Activated CD4-positive, alpha-beta T cell treated with anti-CD3 and anti-CD28 coated beads for 48 hours (primary cell): ENCODE measurements at regions not wholly inside any gene's neighbourhood (a gene's known extent, or its start where the extent isn't known, plus 50 kb on each side); places are given as distances from the start of the nearest gene placed in this dataset.

ENCODE experiments used
- DNase-seq: peaks from one replicate; pipeline ENCODE4 v3.0.0-alpha.2; 2020

GRCh38 chr5:4348919-4349318, 753.3 kb downstream of the IRX1 start:
- DNase-seq, result no peak

DNA sequence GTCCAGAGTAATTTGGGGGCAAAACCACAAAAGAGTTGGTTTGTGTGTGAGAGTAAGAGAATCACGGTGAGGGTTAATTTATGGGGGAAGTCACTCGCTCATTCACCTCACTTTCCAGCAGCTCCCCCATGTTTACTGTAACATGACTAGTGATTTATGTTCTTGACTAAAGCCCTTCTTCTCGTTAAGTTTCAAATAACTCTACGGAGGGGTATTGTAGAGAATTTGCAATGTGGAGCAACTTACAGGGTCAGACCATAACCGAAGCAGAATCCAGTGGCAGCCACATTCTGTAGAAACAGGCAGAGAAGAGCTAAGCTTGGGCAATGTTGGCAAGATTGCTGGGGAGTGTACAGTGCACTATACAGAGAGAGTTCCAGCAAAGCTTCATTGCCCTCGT, 760.6 kb downstream of the IRX1 start:
- no peak for DNase-seq

DNA sequence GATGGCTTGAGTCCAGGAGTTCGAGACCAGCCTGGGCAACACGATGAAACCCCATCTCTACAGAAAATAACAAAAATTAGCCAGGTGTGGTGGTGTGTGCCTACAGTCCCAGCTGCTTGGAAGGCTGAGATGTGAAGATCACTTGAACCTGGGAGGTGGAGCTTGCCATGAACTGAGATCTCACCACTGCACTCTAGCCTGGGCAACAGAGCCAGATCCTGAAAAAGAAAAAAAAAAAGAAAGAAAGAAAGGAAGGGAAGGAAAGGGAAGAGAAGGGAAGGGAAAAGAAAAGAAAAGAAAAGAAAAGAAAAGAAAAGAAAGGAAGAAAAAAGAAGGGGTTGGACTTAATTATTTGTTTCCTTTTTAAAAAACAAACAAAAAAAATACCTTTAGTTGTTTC, 764.2 kb downstream of the IRX1 start:
- no peak for DNase-seq

DNA sequence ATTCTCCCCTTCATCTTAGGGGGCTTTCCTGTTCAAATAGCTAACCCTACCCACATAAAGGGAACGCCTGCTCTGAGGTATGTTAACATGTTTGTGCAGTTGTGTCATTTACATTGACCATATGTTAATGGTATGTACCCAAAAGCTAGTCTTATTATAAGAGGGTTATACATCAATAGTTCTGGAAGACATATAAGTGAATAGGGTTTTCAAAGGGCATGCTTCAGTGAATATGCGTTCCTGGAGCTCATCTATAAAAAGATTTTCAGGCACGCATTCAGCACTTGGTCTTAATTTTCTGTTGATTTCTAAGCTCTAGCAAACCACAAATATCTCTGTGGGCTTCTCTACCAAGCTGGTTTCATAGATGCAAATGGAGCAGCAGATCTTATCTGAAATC, 766.1 kb downstream of the IRX1 start:
- DNase-seq, result no peak

DNA sequence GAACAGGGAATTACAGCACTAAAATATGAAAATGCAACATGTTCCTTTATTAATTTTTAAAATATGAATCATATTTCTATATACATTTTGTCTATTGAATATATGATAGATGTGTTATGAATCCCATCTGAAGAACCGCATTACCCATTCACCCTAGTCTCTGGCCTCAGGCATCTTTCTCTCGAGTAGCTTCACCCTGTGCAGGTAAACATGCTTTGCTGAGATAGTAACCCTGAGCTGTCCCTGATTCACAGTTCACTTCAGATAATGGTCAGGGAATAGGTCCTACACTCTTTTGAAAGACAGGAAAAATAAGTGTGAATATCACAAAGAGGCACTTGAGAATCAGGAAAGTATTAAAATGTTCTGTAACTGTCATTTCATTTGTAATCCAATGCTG, 766.8 kb downstream of the IRX1 start:
- no peak for DNase-seq

DNA sequence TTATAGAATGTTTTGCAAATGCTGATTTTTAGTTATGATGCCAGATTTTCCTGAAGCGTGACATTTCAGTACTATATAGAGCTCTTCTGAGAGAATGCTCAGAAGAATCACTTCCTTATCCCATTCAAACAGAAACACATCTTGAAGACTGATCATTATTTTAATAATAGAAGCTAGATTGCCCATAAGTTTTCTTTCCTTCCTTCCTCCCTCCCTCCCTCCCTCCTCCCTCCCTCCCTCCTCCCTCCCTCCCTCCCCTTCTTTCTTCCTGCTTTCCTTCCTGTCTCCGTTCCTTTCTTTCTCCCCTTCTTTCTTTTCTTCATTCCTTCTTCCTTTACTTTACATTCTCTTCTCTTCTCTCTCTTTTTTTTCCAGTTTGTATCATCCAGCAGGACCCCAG, 767.4 kb downstream of the IRX1 start:
- DNase-seq, result no peak

DNA sequence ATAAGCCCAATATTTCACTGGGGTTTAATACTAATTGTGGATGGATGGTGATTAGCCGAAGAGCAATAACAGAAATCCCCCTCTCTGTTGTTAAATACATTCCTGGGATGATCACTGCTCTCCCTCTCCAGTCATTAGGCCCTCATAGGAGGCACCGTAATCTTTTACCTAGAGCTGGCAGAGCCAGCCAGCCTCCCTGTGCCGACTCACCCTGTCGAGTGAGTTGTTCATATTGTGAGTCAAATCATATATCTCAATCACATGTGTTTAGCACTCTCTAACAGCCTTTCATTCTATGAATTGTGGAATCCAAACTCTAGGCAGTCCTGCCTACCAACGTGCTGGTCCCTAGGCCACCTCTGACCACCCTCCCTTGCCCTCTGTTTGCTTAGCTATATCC, 771.0 kb downstream of the IRX1 start:
- DNase-seq, result no peak

GRCh38 chr5:4370218-4370617, 769.9 kb upstream of the ADAMTS16 start:
- no peak for DNase-seq

DNA sequence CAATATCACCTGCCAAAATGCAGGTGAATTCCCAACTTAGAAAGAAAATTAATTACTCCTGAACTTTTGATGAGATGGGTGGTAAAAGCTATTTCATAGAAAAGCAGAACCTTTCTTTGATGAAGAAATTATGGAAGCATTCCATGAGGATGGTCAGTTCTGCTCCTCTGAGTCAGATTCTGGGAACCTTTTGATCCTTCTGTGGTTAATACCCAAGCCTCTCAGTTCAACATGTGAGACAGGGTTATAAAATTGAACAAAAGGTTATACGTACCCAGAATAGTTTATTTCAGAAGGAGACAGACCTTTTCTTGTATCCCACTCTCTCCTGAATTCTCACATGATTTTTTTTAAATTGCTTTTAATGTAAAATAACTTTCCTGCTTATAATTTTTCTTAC, 767.6 kb upstream of the ADAMTS16 start:
- no peak for DNase-seq

- no peak for DNase-seq
Observed at GRCh38 chr5:4373051-4373820, 766.9 kb upstream of the ADAMTS16 start.

DNA sequence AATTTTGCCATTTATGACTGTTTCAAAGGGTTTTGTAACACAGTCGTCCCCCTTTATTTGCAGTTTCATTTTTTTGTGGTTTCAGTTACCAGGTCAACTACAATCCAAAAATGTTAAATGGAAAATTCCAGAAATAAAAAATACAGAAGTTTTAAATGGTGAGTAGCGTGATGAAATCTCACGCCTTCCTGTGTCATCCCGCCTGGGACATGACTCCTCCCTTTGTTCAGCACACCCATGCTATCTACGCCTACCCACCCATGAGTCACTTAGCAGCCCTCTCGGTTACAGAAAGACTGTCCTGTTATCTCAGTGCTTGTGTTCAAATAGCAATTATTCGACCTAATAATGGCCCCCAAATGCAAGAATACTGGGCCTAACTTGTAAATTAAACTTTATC, 765.3 kb upstream of the ADAMTS16 start:
- DNase-seq, result no peak

GRCh38 chr5:4375640-4376039, 764.5 kb upstream of the ADAMTS16 start:
- no peak for DNase-seq

DNA sequence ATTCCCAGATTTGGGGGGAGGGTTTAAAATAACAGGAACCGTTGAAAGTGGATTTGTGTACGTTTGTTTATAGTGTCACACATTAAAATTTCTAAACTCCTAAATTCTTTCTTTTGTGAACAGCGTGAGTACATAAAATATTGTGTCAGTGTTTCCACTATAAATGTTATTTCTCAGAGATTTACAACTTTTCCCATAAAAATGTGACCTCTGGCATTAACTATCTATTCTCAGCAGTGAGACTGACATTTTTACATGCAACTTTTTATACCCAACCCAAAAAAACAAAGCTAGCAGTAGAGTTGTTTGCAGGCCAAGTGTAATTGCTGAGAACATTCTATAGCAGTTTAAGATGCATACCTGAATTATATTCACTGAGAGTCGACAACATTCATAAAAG, 757.0 kb upstream of the ADAMTS16 start:
- DNase-seq, result no peak

DNA sequence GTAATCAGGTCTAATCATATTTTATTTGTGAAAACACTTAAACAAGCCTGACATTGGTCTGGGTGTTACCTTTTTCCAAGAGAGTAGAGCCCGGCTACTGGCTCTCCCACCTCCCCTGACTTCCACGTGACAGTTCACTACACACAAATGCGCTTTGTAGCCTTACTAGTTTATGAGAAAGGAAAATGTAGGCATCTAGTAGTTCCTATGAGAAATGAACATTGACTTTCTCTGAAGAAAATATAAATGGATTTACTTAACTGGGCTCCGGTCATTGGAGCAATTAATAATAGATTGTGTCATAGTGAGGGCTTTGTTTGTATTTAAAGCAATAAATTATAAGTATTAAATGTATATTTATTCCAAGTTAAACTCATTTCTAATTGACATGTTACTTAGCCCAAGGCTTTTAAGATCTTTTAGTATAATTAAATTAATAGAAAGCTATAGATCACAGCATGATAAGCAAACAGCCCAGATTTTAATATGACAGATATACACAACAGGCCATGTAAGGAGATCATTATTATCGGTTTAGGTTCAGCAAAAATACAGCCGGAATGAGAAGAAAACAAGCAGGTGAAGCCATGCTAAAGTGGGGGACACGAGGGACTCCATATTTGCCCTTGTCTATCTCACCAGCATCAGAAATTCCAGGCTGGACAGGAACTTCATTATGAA, 756.5 kb upstream of the ADAMTS16 start:
- no peak for DNase-seq

DNA sequence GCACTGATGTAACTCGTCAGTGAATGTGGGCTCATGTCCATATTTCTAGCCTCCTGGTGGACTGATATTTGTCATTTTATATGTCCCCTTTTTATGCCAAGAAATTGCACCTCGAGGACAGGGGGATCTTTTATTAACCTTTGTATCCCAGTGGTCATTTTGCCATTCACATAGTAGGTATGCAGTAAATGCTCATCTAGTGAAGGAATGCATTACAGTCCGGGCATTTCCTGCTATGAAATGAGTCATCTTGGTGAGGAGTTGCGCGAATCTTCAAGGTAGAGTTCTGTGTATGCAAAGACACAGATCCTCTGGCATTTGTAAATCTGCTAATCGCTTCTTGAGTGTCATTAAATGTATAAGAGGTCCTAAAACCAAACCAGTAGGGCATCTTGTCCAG, 755.5 kb upstream of the ADAMTS16 start:
- no peak for DNase-seq

DNA sequence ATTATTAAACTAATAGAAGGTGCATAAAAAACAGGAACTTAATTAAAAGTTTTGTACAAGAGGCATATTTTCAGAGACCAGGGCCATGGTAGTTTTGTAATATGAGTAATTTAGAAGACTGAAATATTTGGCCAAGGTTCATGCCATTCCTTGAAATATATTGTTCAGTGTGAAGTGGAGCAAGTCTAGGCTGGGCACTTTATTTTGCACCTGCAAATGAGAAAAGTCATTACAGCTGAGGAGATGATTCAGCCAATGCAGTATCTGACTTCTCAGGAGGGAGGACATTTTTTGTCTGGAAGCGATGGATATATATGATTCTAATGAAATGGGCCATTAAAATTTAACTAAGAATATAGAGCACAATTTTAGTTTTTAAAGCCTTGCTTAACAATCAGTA, 754.0 kb upstream of the ADAMTS16 start:
- no peak for DNase-seq

GRCh38 chr5:4387290-4387689, 752.8 kb upstream of the ADAMTS16 start:
- no peak for DNase-seq

DNA sequence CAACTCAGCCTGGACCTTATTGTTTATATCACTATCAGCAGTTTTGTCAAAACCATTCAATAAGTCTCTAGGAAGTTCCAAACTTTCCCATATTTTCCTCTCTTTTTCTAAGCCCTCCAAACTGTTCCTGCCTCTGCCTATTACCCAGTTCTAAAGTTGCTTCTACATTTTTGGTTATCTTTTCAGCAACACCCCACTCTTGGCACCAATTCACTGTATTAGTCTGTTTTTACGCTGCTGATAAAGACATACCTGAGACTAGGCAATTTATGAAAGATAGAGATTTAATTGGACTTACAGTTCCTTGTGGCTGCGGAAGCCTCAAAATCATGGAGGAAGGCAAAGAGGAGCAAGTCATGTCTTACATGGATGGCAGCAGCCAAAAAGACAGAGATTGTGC, 744.4 kb upstream of the ADAMTS16 start:
- DNase-seq, result no peak

- DNase-seq, result no peak
Observed at GRCh38 chr5:4405614-4406219, 734.4 kb upstream of the ADAMTS16 start.

GRCh38 chr5:4410151-4410550, 730.0 kb upstream of the ADAMTS16 start:
- DNase-seq, result no peak

GRCh38 chr5:4411664-4412063, 728.5 kb upstream of the ADAMTS16 start:
- DNase-seq, result no peak

- DNase-seq, result no peak
Observed at GRCh38 chr5:4413996-4414395, 726.1 kb upstream of the ADAMTS16 start.

- DNase-seq, result no peak
Observed at GRCh38 chr5:4418084-4418483, 722.0 kb upstream of the ADAMTS16 start.

DNA sequence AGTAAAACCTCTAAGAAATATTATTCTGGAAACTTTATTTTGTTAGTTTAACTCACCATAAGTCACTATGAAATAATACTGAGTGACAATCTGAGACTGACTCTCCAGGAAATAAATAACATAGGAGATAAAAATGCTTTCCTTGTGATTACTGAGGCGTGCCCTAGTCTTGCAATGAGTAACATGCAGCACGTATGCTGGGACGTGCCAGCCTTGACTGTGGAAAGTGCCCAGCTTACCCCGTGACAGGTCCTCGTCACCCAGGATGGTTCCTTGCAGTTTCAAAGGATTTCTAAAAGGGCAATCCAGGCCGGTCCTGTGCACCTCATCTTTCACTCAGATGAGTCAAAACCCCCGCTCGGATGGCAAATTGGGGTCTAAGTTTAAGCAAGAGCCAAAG, 720.8 kb upstream of the ADAMTS16 start:
- no peak for DNase-seq
